Gastroesophageal sphincter (tissue), 4 donors: ENCODE measurements at regions not wholly inside any gene's neighbourhood (a gene's known extent, or its start where the extent isn't known, plus 50 kb on each side); places are given as distances from the start of the nearest gene placed in this dataset.

Experiments used
- ATAC-seq: fragments of 150-250 bp; one replicate; pipeline ENCODE4 v1.9.1; 2016; ENCODE audit warnings: mild to moderate bottlenecking, moderate library complexity
- H3K27ac ChIP-seq, 4 donors: fragments of 200-600 bp; sonication (generic) in 3 of 4; 1 replicate in 3 of 4; 2 replicates in 1 of 4; pipeline ENCODE4 v1.5.1; 2016 to 2019
- H3K27me3 ChIP-seq: fragments of 200-600 bp; sonication (generic); one replicate; pipeline ENCODE4 v1.5.1; 2019
- H3K36me3 ChIP-seq, 2 donors: fragments of 200-600 bp; sonication (generic); one replicate each; pipeline ENCODE4 v1.5.1; 2019; ENCODE audit warnings: control low read depth in 1 of 2
- H3K4me1 ChIP-seq, 3 donors: fragments of 200-600 bp; sonication (generic); 1 replicate in 2 of 3; 2 replicates in 1 of 3; pipeline ENCODE4 v1.5.1; 2016 to 2019; ENCODE audit warnings: control low read depth in 2 of 3
- H3K4me3 ChIP-seq, 2 donors: fragments of 200-600 bp; sonication (generic); one replicate each; pipeline ENCODE4 v1.5.1; 2019; ENCODE audit warnings: mild to moderate bottlenecking in 1 of 2, moderate library complexity in 1 of 2
- H3K9me3 ChIP-seq, 3 donors: fragments of 200-600 bp; sonication (generic); one replicate each; pipeline ENCODE4 v1.5.1; 2017 to 2019; ENCODE audit warnings: control low read depth in 2 of 3
- CTCF ChIP-seq, 4 experiments: fragments of 200-600 bp in 2 of 4; fragments of 450-650 bp in 2 of 4; sonication (generic) in 1 of 4; IDR thresholded peaks; one replicate each; pipeline ENCODE4 v1.5.1; 2017 to 2019; ENCODE audit warnings: antibody characterized with exemption in 4 of 4, mild to moderate bottlenecking in 2 of 4, moderate library complexity in 2 of 4
- EP300 ChIP-seq: sonication (generic); formaldehyde crosslinking; IDR thresholded peaks from one replicate; pipeline ENCODE4 v1.6.1; 2017; ENCODE audit warnings: antibody characterized with exemption, mild to moderate bottlenecking
- POLR2A ChIP-seq, 2 donors: fragments of 450-650 bp; IDR thresholded peaks; one replicate each; pipeline ENCODE4 v1.6.1; 2017; ENCODE audit warnings: antibody characterized with exemption in 2 of 2, mild to moderate bottlenecking in 2 of 2, moderate library complexity in 1 of 2
- POLR2AphosphoS5 ChIP-seq: sonication (generic); formaldehyde crosslinking; IDR thresholded peaks from one replicate; pipeline ENCODE4 v1.6.1; 2017; ENCODE audit warnings: antibody characterized with exemption
- WGBS, 2 donors: methylation state at CpG; one replicate each; pipeline ENCODE4 v1.1.5; 2018; ENCODE audit warnings: low coverage in 1 of 2; 5-methylcytosine and 5-hydroxymethylcytosine counted together

DNA sequence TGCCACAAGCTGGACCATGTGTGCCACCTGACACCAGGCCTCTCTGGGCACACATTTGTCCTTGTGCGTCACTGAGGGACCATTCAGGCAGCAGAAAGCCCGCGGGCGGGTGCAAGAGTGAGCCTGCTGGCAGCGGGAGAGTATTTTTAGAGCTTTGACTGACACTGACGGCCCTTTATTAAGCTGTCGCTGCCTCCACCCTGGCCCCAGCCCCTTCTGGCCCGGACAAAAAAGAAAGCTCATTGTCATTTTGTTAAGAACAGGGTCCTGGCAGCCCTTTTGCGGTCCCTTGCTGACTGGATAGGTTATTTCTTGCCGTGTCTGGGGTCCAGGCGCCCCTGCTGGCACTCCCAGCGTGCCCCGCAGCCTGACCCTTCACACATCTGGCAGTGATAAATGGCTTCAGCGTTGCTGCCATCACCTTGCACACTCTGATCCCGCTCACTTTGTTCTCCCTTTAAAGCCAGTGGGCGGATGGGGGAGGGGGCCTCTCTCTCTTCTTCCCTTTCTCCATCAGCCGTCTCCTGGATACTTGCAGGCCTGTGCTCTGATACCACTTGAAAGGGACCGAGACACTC lies 78.4 kb upstream of the NKD1 start:
- Histone ChIP-seq H3K36me3 (no peaks in the 10 kb centered on the region), H3K9me3 (no peaks in the 10 kb centered on the region), H3K27me3 (peaks cover 23% of the 10 kb centered on the region), H3K27ac (no peak overlapping the region), H3K4me1 (peaks cover 0 to 15% (median 8%) of the 10 kb centered on the region in 3 donors), H3K4me3 (no peak overlapping the region)
- TF ChIP-seq POLR2A (IDR thresholded peaks at IDR 0.05), result no peak
- no peak for TF ChIP-seq EP300
- TF ChIP-seq CTCF (IDR thresholded peaks at IDR 0.05), result no peak
- no peak for TF ChIP-seq POLR2AphosphoS5
- no peak for ATAC-seq
- WGBS, 2 donors, result 63% methylated on average over 12 of the region's 18 CpGs; no CpG with 5 or more reads in 1 of the 2 donors

DNA sequence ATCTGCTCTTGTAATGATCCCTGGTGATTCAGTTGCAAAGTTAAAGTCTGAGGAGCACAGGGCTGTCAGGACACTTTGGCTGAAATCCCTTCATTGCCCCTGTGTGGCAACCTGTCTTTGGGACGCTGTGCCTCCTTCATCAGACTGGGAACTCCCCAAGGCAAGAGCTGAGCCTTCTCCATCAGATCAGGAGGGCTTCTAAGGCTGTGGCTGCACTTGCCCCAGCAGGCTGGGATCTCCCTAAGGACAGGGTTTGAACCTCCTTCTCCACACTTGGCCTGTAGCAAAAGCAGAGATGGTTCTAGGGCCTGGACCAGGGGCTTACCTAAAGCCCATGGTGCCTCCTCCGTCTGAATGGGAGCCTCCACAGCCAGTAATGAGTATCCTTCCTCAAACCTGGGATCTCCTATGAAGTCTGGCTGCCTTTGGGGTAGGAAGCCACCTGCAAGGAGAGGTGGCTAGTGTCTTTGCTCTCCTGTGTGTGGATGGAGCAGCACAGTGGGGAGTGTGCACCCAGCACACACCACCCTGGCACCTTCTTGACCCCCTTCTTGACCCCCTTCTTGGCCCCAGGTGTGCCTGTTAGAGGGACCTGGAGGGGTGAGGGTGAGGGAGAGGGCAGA lies 79.0 kb upstream of the NKD1 start:
- H3K36me3 ChIP-seq, result no peaks in the 10 kb centered on the region
- H3K27me3 ChIP-seq, result peaks cover 23% of the 10 kb centered on the region
- H3K4me1 ChIP-seq, result peaks cover 0 to 15% (median 8%) of the 10 kb centered on the region in 3 donors
- WGBS, 2 donors, result 100% methylated on average over 1 of the region's 2 CpGs; no CpG with 5 or more reads in 1 of the 2 donors
- H3K9me3 ChIP-seq, result no peaks in the 10 kb centered on the region
- no peak overlapping the region for H3K27ac ChIP-seq
- H3K4me3 ChIP-seq, result no peak overlapping the region
- no peak for ATAC-seq
- TF ChIP-seq POLR2A (IDR thresholded peaks at IDR 0.05) (no peak), EP300 (no peak), CTCF (IDR thresholded peaks at IDR 0.05) (no peak), POLR2AphosphoS5 (no peak)

DNA sequence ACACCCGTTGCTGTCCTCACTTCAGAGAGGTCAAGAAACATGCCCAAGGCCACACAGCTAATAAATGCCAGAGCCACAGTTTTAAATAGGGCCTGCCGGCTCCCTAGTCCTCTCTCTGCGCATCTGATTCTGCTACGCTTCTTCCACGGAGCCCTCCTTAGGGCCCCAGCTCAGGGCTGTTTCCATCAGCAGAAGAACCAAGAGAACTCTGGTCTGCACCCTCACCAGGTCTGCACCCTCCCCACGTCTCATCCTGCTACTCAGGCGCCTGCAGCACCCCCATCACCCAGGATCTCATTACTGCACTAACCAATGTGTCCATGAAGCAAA lies 79.5 kb upstream of the NKD1 start:
- TF ChIP-seq POLR2A (IDR thresholded peaks at IDR 0.05), result no peak
- no peak for TF ChIP-seq CTCF (IDR thresholded peaks at IDR 0.05)
- TF ChIP-seq EP300, result no peak
- no peak for TF ChIP-seq POLR2AphosphoS5
- no peaks in the 10 kb centered on the region for H3K9me3 ChIP-seq
- H3K36me3 ChIP-seq, result no peaks in the 10 kb centered on the region
- H3K27ac ChIP-seq, result peak overlapping the region in 3 of 4 donors; percentile 39 to 69 (median 43)
- peaks cover 23% of the 10 kb centered on the region for H3K27me3 ChIP-seq
- WGBS, 2 donors, result 89% methylated on average over 3 of the region's 7 CpGs; no CpG with 5 or more reads in 1 of the 2 donors
- H3K4me1 ChIP-seq, result peaks cover 0 to 15% (median 8%) of the 10 kb centered on the region in 3 donors
- no peak overlapping the region for H3K4me3 ChIP-seq
- no peak for ATAC-seq

- Histone ChIP-seq H3K4me3 (peak overlapping the region; percentile 24 to 57), H3K36me3 (no peaks in the 10 kb centered on the region), H3K27ac (peak overlapping the region in 3 of 4 donors; percentile 39 to 69 (median 43)), H3K9me3 (no peaks in the 10 kb centered on the region), H3K27me3 (peaks cover 23% of the 10 kb centered on the region), H3K4me1 (peaks cover 0 to 15% (median 8%) of the 10 kb centered on the region in 3 donors)
- TF ChIP-seq POLR2AphosphoS5, result no peak
- no peak for TF ChIP-seq CTCF (IDR thresholded peaks at IDR 0.05)
- WGBS, 2 donors, result 0 to 20% methylated on average over 1 to 2 of the region's 68 CpGs
- peak; percentile 53 for ATAC-seq
These were observed 80.0 kb upstream of the NKD1 start for GRCh38 chr16:50467943-50468748.
